ENCODE measurements at regions not wholly inside any gene's neighbourhood (a gene's known extent, or its start where the extent isn't known, plus 50 kb on each side); places are given as distances from the start of the nearest gene placed in this dataset.

DNA sequence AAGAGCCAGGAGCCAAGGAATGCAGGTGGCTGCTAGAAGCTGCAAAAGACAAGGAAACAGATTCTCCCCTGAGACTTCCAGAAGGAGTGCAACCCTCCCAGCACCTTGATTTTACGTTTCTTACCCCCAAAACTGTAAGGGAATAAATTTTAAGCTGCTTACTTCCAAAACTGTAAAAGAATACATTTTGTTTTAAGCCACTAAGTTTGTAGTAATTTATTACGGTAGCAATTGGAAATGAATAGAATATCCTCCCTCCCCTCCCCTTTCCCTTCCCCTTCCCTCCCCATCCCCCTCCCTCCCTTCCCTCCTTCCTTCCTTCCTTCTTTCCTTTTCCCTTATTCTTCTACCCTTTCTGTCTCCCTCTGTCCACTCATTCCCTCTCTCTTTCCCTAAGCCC, 203.7 kb upstream of the CFAP20DC start:
- H3K4me3 ChIP-seq (ENCODE audit: low read depth in 1 of 5, low read length in 5 of 5), result no peak overlapping the region
- H3K36me3 ChIP-seq (ENCODE audit: control insufficient read depth in 5 of 5, insufficient read depth in 5 of 5, low read length in 5 of 5), result no peaks in the 10 kb centered on the region
- no peaks in the 10 kb centered on the region for H3K4me1 ChIP-seq (ENCODE audit: control insufficient read depth in 5 of 5, insufficient read depth in 5 of 5, low read length in 5 of 5)
- no peaks in the 10 kb centered on the region for H3K9me3 ChIP-seq (ENCODE audit: control insufficient read depth in 5 of 5, low read length in 5 of 5)
- no peak overlapping the region for H3K9ac ChIP-seq (ENCODE audit: low read length in 5 of 5)
- H3K27ac ChIP-seq (ENCODE audit: low read depth, low read length), result no peak overlapping the region
- H3K27me3 ChIP-seq (ENCODE audit: control insufficient read depth in 5 of 5, insufficient read depth in 4 of 5, low read length in 5 of 5), result no peaks in the 10 kb centered on the region

DNA sequence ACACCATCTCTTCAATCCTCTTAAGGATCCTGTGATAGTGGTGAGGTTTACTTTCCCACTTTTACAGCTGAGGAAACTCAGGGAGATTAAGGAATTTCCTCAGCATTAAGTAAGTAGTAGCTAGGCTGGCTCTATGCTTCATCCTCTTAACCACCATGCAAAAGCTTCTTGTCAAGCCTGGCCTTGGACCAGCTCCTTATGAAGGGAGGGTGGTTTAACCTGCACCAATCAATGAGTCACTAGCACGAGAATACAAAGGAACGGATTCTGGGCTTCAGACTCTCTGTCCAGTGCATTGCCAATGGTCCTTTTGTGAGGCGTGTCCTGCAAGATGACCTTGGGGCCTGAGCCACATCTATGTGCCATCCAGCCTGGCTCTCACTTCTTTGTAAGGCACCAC, 202.0 kb upstream of the CFAP20DC start:
- Histone ChIP-seq H3K4me3 (ENCODE audit: low read depth in 1 of 5, low read length in 5 of 5) (no peak overlapping the region), H3K9ac (ENCODE audit: low read length in 5 of 5) (no peak overlapping the region), H3K4me1 (ENCODE audit: control insufficient read depth in 5 of 5, insufficient read depth in 5 of 5, low read length in 5 of 5) (no peaks in the 10 kb centered on the region), H3K9me3 (ENCODE audit: control insufficient read depth in 5 of 5, low read length in 5 of 5) (no peaks in the 10 kb centered on the region), H3K27me3 (ENCODE audit: control insufficient read depth in 5 of 5, insufficient read depth in 4 of 5, low read length in 5 of 5) (no peaks in the 10 kb centered on the region), H3K36me3 (ENCODE audit: control insufficient read depth in 5 of 5, insufficient read depth in 5 of 5, low read length in 5 of 5) (no peaks in the 10 kb centered on the region), H3K27ac (ENCODE audit: low read depth, low read length) (no peak overlapping the region)

GRCh38 chr3:59250600-59250999, 200.8 kb upstream of the CFAP20DC start:
- Histone ChIP-seq H3K36me3 (ENCODE audit: control insufficient read depth in 5 of 5, insufficient read depth in 5 of 5, low read length in 5 of 5) (no peaks in the 10 kb centered on the region), H3K27ac (ENCODE audit: low read depth, low read length) (no peak overlapping the region), H3K9me3 (ENCODE audit: control insufficient read depth in 5 of 5, low read length in 5 of 5) (no peaks in the 10 kb centered on the region), H3K27me3 (ENCODE audit: control insufficient read depth in 5 of 5, insufficient read depth in 4 of 5, low read length in 5 of 5) (no peaks in the 10 kb centered on the region), H3K4me1 (ENCODE audit: control insufficient read depth in 5 of 5, insufficient read depth in 5 of 5, low read length in 5 of 5) (no peaks in the 10 kb centered on the region), H3K9ac (ENCODE audit: low read length in 5 of 5) (no peak overlapping the region), H3K4me3 (ENCODE audit: low read depth in 1 of 5, low read length in 5 of 5) (no peak overlapping the region)

DNA sequence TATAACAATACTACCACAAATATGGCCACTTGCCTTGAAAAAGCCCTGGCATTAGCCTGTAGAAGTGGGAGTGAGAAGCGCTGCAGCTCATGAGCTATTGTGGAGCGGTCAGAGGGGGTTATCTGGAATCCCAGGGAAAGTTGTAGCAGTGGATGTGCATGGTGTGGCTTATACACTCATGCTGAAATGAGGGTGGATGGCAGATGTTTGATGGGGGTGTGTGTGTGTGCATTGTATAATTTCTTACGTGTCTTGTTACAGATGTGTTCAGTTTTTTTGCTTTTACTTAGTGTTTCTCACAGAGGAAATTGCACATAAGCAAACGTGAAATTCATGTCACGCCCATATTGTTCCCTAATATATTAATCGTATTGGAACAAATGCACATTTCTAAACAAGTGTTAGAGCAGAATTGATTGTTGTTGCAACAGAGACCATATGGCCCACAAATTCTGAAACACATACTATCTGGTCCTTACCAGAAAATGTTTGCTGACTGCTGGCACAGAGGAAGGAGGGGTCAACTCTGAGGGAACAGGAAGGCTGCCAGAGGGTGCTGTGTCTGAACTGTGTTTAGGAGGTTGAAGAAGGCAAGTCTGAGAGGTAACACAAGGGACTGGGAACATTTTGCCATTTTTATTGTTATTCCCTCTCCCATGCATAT, 200.0 kb upstream of the CFAP20DC start:
- H3K9ac ChIP-seq (ENCODE audit: low read length in 5 of 5), result no peak overlapping the region
- no peak overlapping the region for H3K4me3 ChIP-seq (ENCODE audit: low read depth in 1 of 5, low read length in 5 of 5)
- no peaks in the 10 kb centered on the region for H3K36me3 ChIP-seq (ENCODE audit: control insufficient read depth in 5 of 5, insufficient read depth in 5 of 5, low read length in 5 of 5)
- H3K4me1 ChIP-seq (ENCODE audit: control insufficient read depth in 5 of 5, insufficient read depth in 5 of 5, low read length in 5 of 5), result no peaks in the 10 kb centered on the region
- H3K9me3 ChIP-seq (ENCODE audit: control insufficient read depth in 5 of 5, low read length in 5 of 5), result no peaks in the 10 kb centered on the region
- H3K27ac ChIP-seq (ENCODE audit: low read depth, low read length), result no peak overlapping the region
- no peaks in the 10 kb centered on the region for H3K27me3 ChIP-seq (ENCODE audit: control insufficient read depth in 5 of 5, insufficient read depth in 4 of 5, low read length in 5 of 5)

GRCh38 chr3:59249004-59249403, 199.2 kb upstream of the CFAP20DC start:
- Histone ChIP-seq H3K27me3 (ENCODE audit: control insufficient read depth in 5 of 5, insufficient read depth in 4 of 5, low read length in 5 of 5) (no peaks in the 10 kb centered on the region), H3K4me3 (ENCODE audit: low read depth in 1 of 5, low read length in 5 of 5) (no peak overlapping the region), H3K36me3 (ENCODE audit: control insufficient read depth in 5 of 5, insufficient read depth in 5 of 5, low read length in 5 of 5) (no peaks in the 10 kb centered on the region), H3K9me3 (ENCODE audit: control insufficient read depth in 5 of 5, low read length in 5 of 5) (no peaks in the 10 kb centered on the region), H3K9ac (ENCODE audit: low read length in 5 of 5) (no peak overlapping the region), H3K4me1 (ENCODE audit: control insufficient read depth in 5 of 5, insufficient read depth in 5 of 5, low read length in 5 of 5) (no peaks in the 10 kb centered on the region), H3K27ac (ENCODE audit: low read depth, low read length) (no peak overlapping the region)

DNA sequence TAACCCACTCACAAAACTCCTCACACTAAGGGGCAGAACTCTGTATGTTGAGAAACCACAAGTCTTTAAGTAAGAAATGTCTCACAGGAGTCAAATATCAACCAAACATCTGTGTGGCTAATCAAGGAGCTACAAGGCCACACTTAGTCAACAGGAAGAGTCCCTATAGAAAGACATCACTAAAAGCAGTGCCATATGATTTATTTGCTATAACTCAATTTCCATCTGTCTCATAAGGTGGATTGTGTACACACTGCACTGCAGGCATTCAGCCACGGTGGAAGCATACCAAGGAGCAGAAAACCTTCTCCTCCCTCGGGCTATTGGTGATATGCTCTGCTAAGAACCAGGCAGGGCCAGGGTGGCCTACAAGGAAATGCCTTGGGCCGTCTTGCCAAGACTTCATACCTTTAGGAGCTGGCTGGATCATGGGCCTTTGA, 197.6 kb upstream of the CFAP20DC start:
- Histone ChIP-seq H3K9me3 (ENCODE audit: control insufficient read depth in 5 of 5, low read length in 5 of 5) (no peaks in the 10 kb centered on the region), H3K27me3 (ENCODE audit: control insufficient read depth in 5 of 5, insufficient read depth in 4 of 5, low read length in 5 of 5) (no peaks in the 10 kb centered on the region), H3K4me1 (ENCODE audit: control insufficient read depth in 5 of 5, insufficient read depth in 5 of 5, low read length in 5 of 5) (no peaks in the 10 kb centered on the region), H3K27ac (ENCODE audit: low read depth, low read length) (no peak overlapping the region), H3K4me3 (ENCODE audit: low read depth in 1 of 5, low read length in 5 of 5) (no peak overlapping the region), H3K36me3 (ENCODE audit: control insufficient read depth in 5 of 5, insufficient read depth in 5 of 5, low read length in 5 of 5) (no peaks in the 10 kb centered on the region), H3K9ac (ENCODE audit: low read length in 5 of 5) (no peak overlapping the region)

DNA sequence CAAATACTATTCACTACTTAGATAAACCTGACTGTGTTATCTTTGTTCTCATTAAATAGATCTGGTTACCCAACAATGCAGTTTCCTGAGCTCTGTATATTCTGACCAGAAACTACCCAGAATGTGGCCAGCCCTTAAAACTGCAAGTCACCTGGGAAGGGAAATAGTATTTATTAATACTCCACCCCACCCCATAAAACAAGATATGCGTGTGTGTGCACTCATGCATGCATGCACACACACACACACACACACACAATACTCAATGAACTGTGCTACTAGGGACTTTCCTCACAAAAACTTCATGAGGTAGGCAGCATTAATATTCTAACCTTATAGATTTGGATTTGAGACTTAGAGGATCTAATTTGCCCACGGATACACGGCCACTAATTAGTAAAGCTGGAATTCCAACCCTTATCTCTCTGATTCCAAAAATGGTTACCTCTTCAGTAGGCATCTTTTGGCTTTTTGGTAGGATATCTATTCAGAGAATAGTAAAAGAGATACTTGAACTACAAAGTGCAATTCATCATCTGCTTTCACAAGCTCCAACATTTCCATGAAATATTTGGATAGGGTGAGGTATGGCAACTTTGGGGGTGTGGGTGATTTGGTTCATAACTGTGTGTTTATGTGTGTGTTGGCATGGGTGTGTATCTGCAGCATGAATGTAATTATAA, 197.0 kb upstream of the CFAP20DC start:
- Histone ChIP-seq H3K9me3 (ENCODE audit: control insufficient read depth in 5 of 5, low read length in 5 of 5) (no peaks in the 10 kb centered on the region), H3K4me1 (ENCODE audit: control insufficient read depth in 5 of 5, insufficient read depth in 5 of 5, low read length in 5 of 5) (no peaks in the 10 kb centered on the region), H3K27me3 (ENCODE audit: control insufficient read depth in 5 of 5, insufficient read depth in 4 of 5, low read length in 5 of 5) (no peaks in the 10 kb centered on the region), H3K27ac (ENCODE audit: low read depth, low read length) (no peak overlapping the region), H3K9ac (ENCODE audit: low read length in 5 of 5) (no peak overlapping the region), H3K4me3 (ENCODE audit: low read depth in 1 of 5, low read length in 5 of 5) (no peak overlapping the region), H3K36me3 (ENCODE audit: control insufficient read depth in 5 of 5, insufficient read depth in 5 of 5, low read length in 5 of 5) (no peaks in the 10 kb centered on the region)

- Histone ChIP-seq H3K36me3 (ENCODE audit: control insufficient read depth in 5 of 5, insufficient read depth in 5 of 5, low read length in 5 of 5) (no peaks in the 10 kb centered on the region), H3K4me1 (ENCODE audit: control insufficient read depth in 5 of 5, insufficient read depth in 5 of 5, low read length in 5 of 5) (no peaks in the 10 kb centered on the region), H3K9me3 (ENCODE audit: control insufficient read depth in 5 of 5, low read length in 5 of 5) (no peaks in the 10 kb centered on the region), H3K9ac (ENCODE audit: low read length in 5 of 5) (no peak overlapping the region), H3K27me3 (ENCODE audit: control insufficient read depth in 5 of 5, insufficient read depth in 4 of 5, low read length in 5 of 5) (no peaks in the 10 kb centered on the region), H3K27ac (ENCODE audit: low read depth, low read length) (no peak overlapping the region), H3K4me3 (ENCODE audit: low read depth in 1 of 5, low read length in 5 of 5) (no peak overlapping the region)
Measured at GRCh38 chr3:59245859-59246501, 196.2 kb upstream of the CFAP20DC start.

- Histone ChIP-seq H3K9me3 (ENCODE audit: control insufficient read depth in 5 of 5, low read length in 5 of 5) (no peaks in the 10 kb centered on the region), H3K27me3 (ENCODE audit: control insufficient read depth in 5 of 5, insufficient read depth in 4 of 5, low read length in 5 of 5) (no peaks in the 10 kb centered on the region), H3K4me3 (ENCODE audit: low read depth in 1 of 5, low read length in 5 of 5) (no peak overlapping the region), H3K9ac (ENCODE audit: low read length in 5 of 5) (no peak overlapping the region), H3K27ac (ENCODE audit: low read depth, low read length) (no peak overlapping the region), H3K4me1 (ENCODE audit: control insufficient read depth in 5 of 5, insufficient read depth in 5 of 5, low read length in 5 of 5) (no peaks in the 10 kb centered on the region), H3K36me3 (ENCODE audit: control insufficient read depth in 5 of 5, insufficient read depth in 5 of 5, low read length in 5 of 5) (no peaks in the 10 kb centered on the region)
Measured at GRCh38 chr3:59245300-59245858, 195.6 kb upstream of the CFAP20DC start.

DNA sequence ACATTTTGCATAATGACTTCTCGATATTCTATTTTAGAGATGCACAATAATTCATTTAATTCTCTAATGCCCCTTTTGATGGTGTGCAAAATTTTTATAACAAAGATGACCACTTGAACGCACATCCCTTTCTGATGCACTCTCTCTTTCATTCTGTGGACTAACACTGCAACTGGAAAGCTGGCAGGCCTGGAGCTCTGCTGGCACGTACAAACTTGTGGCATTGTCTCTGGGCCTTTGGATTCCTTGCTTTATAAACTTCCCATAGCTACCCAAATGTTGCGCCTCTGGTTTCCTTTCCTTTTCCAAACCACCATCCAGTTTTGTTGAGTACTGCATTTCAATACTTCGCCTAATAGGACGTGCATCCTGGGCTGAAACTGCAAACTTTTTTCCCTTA, 194.5 kb upstream of the CFAP20DC start:
- peaks cover 0 to under 1% (median 0%) of the 10 kb centered on the region in 5 donors for H3K9me3 ChIP-seq (ENCODE audit: control insufficient read depth in 5 of 5, low read length in 5 of 5)
- no peak overlapping the region for H3K9ac ChIP-seq (ENCODE audit: low read length in 5 of 5)
- no peaks in the 10 kb centered on the region for H3K36me3 ChIP-seq (ENCODE audit: control insufficient read depth in 5 of 5, insufficient read depth in 5 of 5, low read length in 5 of 5)
- H3K4me3 ChIP-seq (ENCODE audit: low read depth in 1 of 5, low read length in 5 of 5), result no peak overlapping the region
- no peaks in the 10 kb centered on the region for H3K27me3 ChIP-seq (ENCODE audit: control insufficient read depth in 5 of 5, insufficient read depth in 4 of 5, low read length in 5 of 5)
- no peak overlapping the region for H3K27ac ChIP-seq (ENCODE audit: low read depth, low read length)
- H3K4me1 ChIP-seq (ENCODE audit: control insufficient read depth in 5 of 5, insufficient read depth in 5 of 5, low read length in 5 of 5), result no peaks in the 10 kb centered on the region
